Right lobe of liver (tissue), 6 donors: ENCODE measurements at regions not wholly inside any gene's neighbourhood (a gene's known extent, or its start where the extent isn't known, plus 50 kb on each side); places are given as distances from the start of the nearest gene placed in this dataset.

Experiments used
- ATAC-seq, 4 donors: fragments of 200-7000 bp; cut with Tn5 transposase; one replicate each; pipeline ENCODE4 v1.9.1; 2020; ENCODE audit warnings: mild to moderate bottlenecking in 4 of 4, moderate library complexity in 4 of 4
- DNase-seq, 3 donors: peaks; one replicate each; pipeline ENCODE4 v3.0.0-alpha.2; 2020
- H3K27ac ChIP-seq, 3 donors: fragments of 200-600 bp; one replicate each; pipeline ENCODE4 v1.8.0; 2022
- H3K27me3 ChIP-seq, 2 donors: fragments of 200-600 bp; one replicate each; pipeline ENCODE4 v1.8.0; 2022
- H3K36me3 ChIP-seq, 4 donors: fragments of 200-600 bp; sonication (generic) in 1 of 4; one replicate each; pipeline versions ENCODE4 v1.5.1 to v1.8.0; 2017 to 2022; ENCODE audit warnings: control low read depth in 1 of 4
- H3K4me1 ChIP-seq, 4 donors: fragments of 200-600 bp; sonication (generic) in 1 of 4; one replicate each; pipeline versions ENCODE4 v1.5.1 to v1.8.0; 2017 to 2022; ENCODE audit warnings: control low read depth in 1 of 4
- H3K4me3 ChIP-seq, 3 donors: fragments of 200-600 bp; one replicate each; pipeline ENCODE4 v1.8.0; 2022
- H3K9me3 ChIP-seq, 4 donors: fragments of 200-600 bp; sonication (generic) in 1 of 4; one replicate each; pipeline versions ENCODE4 v1.5.1 to v1.8.0; 2017 to 2022; ENCODE audit warnings: control low read depth in 1 of 4
- POLR2A ChIP-seq: fragments of 450-650 bp; IDR thresholded peaks from one replicate; pipeline ENCODE4 v1.6.1; 2017; ENCODE audit warnings: antibody characterized with exemption, mild to moderate bottlenecking
- WGBS: methylation state at CpG from one replicate; pipeline ENCODE4 v1.1.6; 2018; ENCODE audit warnings: low coverage, low lambda C conversion rate; ENCODE audit not compliant: insufficient coverage; ENCODE audit errors: missing lambda C conversion rate; 5-methylcytosine and 5-hydroxymethylcytosine counted together
- intact Hi-C, 2 donors: fragments of 100-400 bp; cut with DNase I; formaldehyde crosslinking; loops; one replicate each; pipeline versions ENCODE4 v1.11.2 to v1.14.1; 2022
- TF ChIP-seq, protein P1 (sequence below), 4 donors: fragments of 200-600 bp in 3 of 4; fragments of 450-650 bp in 1 of 4; IDR thresholded peaks; one replicate each; pipeline versions ENCODE4 v1.5.1 to v1.8.0; 2016 to 2022; ENCODE audit warnings: antibody characterized with exemption in 4 of 4, mild to moderate bottlenecking in 2 of 4
- donor health status: DM: no; HTN: yes; CAD: no.
- donor health status: DM: no; HTN: no; CAD: no.
- donor health status: DM: no; HTN: no; CAD: no.
- donor health status: DM: no; HTN: yes; CAD: no.
- donor health status: DM: no; HTN: yes; CAD: no.

DNA sequence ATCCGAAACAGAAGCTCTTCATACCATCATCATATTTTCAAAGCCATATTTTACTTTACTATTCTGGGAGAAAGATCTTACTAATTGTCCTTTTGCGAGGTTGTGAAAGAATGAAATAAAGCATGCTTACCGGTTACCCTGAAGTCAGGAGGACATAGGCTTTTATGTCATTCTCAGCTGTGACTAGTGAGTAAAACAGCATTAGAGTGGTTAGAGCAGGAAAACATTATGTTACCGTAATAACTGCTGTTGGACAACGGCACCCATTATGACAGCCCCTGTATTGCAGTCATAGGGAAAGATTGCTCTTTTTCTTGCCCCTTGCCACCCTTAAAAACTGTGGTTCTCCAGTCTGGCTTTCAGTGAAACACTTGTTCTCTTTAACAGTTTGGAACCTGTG, 1035.7 kb downstream of the ZPLD1 start:
- DNase-seq (no peak), ATAC-seq (no peak)
- no peak overlapping the region for H3K4me3 ChIP-seq
- TF ChIP-seq POLR2A = no peak
- no peaks in the 10 kb centered on the region for H3K36me3 ChIP-seq
- H3K27me3 ChIP-seq = no peaks in the 10 kb centered on the region
- WGBS = 65% methylated on average over 4 of the region's 5 CpGs
- intact Hi-C loops = no loop called here
- H3K4me1 ChIP-seq = no peaks in the 10 kb centered on the region
- H3K27ac ChIP-seq = no peak overlapping the region
- H3K9me3 ChIP-seq = no peaks in the 10 kb centered on the region

DNA sequence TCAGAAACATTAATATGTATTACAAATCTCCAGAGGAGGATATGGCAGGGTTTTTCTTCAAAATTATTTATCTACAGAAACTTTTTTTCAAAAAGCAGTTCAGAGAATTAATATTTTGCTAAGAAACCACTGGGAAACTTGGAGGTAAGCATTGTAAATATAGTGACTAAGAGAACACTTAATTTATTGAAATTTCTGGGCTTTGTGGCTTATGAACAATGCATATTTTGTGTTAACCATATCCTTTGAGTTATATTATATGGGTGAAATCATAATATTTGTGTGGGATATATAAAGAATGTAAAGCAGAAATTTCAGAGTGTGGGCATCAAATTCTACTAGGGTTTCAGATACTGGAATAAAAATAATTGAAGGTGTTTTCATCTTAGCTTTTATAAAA, 1059.2 kb downstream of the ZPLD1 start:
- H3K27me3 ChIP-seq = no peaks in the 10 kb centered on the region
- TF ChIP-seq, protein P1, sequence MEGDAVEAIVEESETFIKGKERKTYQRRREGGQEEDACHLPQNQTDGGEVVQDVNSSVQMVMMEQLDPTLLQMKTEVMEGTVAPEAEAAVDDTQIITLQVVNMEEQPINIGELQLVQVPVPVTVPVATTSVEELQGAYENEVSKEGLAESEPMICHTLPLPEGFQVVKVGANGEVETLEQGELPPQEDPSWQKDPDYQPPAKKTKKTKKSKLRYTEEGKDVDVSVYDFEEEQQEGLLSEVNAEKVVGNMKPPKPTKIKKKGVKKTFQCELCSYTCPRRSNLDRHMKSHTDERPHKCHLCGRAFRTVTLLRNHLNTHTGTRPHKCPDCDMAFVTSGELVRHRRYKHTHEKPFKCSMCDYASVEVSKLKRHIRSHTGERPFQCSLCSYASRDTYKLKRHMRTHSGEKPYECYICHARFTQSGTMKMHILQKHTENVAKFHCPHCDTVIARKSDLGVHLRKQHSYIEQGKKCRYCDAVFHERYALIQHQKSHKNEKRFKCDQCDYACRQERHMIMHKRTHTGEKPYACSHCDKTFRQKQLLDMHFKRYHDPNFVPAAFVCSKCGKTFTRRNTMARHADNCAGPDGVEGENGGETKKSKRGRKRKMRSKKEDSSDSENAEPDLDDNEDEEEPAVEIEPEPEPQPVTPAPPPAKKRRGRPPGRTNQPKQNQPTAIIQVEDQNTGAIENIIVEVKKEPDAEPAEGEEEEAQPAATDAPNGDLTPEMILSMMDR (IDR thresholded peaks at IDR 0.05) = no peak
- no peak for TF ChIP-seq POLR2A
- DNase-seq = no peak
- no peak for ATAC-seq
- no peaks in the 10 kb centered on the region for H3K9me3 ChIP-seq
- no peak overlapping the region for H3K27ac ChIP-seq
- no peaks in the 10 kb centered on the region for H3K36me3 ChIP-seq
- no peaks in the 10 kb centered on the region for H3K4me1 ChIP-seq
- intact Hi-C loops = no loop called here
- no peak overlapping the region for H3K4me3 ChIP-seq

DNA sequence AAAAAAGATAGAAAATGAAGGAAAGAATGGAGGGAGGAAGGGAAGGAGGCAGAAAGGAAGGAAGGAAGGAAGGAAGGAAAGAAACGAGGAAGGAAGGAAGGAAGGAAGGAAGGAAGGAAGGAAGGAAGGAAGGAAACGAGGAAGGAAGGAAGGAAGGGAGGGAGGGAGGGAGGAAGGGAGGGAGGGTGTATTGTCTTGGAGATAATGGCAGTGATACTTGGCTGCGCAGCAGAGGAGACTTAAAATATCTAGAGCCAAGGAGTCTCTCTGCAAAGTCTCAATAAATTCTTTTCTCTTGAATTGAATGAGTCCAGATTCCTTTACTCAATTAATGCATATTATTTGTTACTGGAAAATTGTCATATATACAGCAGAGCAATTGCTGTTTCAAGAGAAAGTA, 1059.7 kb downstream of the ZPLD1 start:
- DNase-seq (no peak), ATAC-seq (no peak)
- H3K4me1 ChIP-seq = no peaks in the 10 kb centered on the region
- intact Hi-C loops = no loop called here
- H3K27me3 ChIP-seq = no peaks in the 10 kb centered on the region
- no peaks in the 10 kb centered on the region for H3K9me3 ChIP-seq
- TF ChIP-seq POLR2A = no peak
- TF ChIP-seq, protein P1 (IDR thresholded peaks at IDR 0.05) = no peak
- H3K27ac ChIP-seq = no peak overlapping the region
- 9% methylated on average over 2 of the region's 3 CpGs for WGBS
- no peak overlapping the region for H3K4me3 ChIP-seq
- no peaks in the 10 kb centered on the region for H3K36me3 ChIP-seq

DNA sequence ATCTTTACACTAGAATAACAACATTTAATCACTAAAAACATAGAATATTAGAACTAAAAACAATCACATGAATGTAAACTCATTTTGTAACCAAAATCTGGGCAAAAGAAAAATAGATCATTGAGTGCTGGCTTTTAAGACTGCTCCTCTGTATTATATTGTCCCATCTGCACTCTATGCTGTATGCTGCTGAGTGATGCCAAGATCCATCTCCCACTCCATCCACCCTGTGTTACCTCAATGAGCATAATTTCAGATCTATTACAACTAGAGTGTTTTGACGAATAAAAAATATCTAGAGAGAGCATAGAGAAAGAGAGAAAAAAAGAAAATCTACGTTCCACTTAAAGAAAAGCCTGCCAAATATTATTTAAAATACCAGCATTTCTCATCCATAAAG, 1060.4 kb downstream of the ZPLD1 start:
- no peaks in the 10 kb centered on the region for H3K4me1 ChIP-seq
- H3K27ac ChIP-seq = no peak overlapping the region
- intact Hi-C loops = no loop called here
- H3K9me3 ChIP-seq = no peaks in the 10 kb centered on the region
- DNase-seq (no peak), ATAC-seq (no peak)
- no peak for TF ChIP-seq POLR2A
- TF ChIP-seq, protein P1 (IDR thresholded peaks at IDR 0.05) = no peak
- no peaks in the 10 kb centered on the region for H3K27me3 ChIP-seq
- no peaks in the 10 kb centered on the region for H3K36me3 ChIP-seq
- H3K4me3 ChIP-seq = no peak overlapping the region
- WGBS = 24% methylated on average over 2 of the region's 2 CpGs

DNA sequence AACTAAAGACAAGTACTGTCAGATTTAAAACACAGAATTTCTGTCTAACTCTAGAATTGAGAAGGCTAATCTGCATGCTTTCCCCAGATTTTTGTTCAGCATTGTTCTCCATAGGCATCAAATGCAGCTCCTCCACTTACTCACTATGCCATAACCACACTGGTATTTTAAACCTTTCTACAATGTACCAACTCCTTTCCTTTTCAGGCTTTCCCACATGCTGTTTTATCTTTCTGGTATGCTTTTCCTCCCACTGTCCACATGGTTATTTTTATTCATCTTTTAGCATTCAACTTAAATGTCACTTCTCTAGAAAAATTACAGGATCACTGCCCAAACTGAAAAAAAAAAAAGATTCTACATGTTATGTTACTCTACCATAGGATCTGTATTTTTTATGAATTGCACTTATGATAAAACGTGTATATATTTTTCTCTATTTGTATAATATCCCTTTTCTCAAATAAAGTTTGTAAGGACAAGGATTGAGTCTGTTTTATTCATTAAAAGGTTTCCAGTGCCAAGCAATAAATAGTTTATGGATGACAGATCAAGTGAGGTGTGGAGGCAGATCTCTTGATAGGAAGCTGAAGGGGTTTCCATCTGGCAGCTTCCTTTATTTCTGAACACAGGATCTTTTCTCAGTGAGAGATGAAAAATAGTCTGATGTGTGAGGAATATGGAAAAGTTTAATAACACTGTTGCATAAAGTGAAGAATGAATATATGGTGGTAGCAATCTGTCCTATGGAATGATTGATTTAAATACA, 1064.5 kb downstream of the ZPLD1 start:
- Histone ChIP-seq H3K27me3 (no peaks in the 10 kb centered on the region), H3K4me1 (no peaks in the 10 kb centered on the region), H3K4me3 (no peak overlapping the region), H3K36me3 (no peaks in the 10 kb centered on the region), H3K27ac (no peak overlapping the region), H3K9me3 (no peaks in the 10 kb centered on the region)
- 13% methylated on average over 1 of the region's 1 CpG for WGBS
- intact Hi-C loops = no loop called here
- ATAC-seq (no peak), DNase-seq (no peak)
- TF ChIP-seq POLR2A = no peak
- TF ChIP-seq, protein P1 (IDR thresholded peaks at IDR 0.05) = no peak
